ENCODE measurements at regions not wholly inside any gene's neighbourhood (a gene's known extent, or its start where the extent isn't known, plus 50 kb on each side); places are given as distances from the start of the nearest gene placed in this dataset.

DNA sequence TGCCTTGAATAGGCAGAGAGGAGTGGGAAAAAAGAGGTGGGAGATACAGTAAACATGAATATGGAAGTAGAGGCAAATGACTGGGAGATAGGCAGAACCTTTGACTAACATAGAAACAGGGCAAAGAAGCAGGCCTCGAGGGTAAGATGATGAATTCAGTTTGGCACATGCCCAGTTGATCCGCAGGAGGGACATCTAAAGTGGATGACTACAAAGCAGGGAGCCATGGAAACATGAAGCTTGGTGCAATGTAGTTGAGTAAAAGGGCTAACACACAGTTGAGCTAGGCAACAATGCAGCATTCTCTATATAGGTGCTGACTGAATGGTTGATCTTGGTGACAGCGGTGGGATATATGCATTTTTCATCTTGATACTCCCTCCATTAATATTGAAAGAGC is 253.8 kb downstream of the DMRT2 start:
- Histone ChIP-seq H3K4me1 (ENCODE audit: insufficient read depth, low read length, poor library complexity, severe bottlenecking) (no peaks in the 10 kb centered on the region), H3K4me2 (ENCODE audit: low read length) (no peak overlapping the region), H3K79me2 (ENCODE audit: insufficient read depth, low read depth, low read length) (no peaks in the 10 kb centered on the region), H3K9me3 (ENCODE audit: low read length) (no peaks in the 10 kb centered on the region), H3K36me3 (ENCODE audit: insufficient read depth, low read length) (no peaks in the 10 kb centered on the region), H2AFZ (ENCODE audit: low read length) (no peak overlapping the region), H4K20me1 (ENCODE audit: insufficient read depth, low read length) (no peaks in the 10 kb centered on the region), H3K9me2 (ENCODE audit: insufficient read depth, low read length) (no peaks in the 10 kb centered on the region), H3K4me3 (ENCODE audit: low read depth, low read length, poor library complexity, severe bottlenecking) (no peak overlapping the region), H3K27ac (ENCODE audit: low read depth, low read length, poor library complexity, severe bottlenecking) (no peak overlapping the region)
- no peak for DNase-seq (ENCODE audit: low spot score)
- POLR2A ChIA-PET = no interaction called here
- no TSS peak for BruUV-seq (replicated peaks)
- CTCF ChIA-PET (ENCODE audit: unreplicated experiment) = no interaction called here
- intact Hi-C loops (cut with micrococcal nuclease; ENCODE audit: unreplicated experiment) = no loop called here
- TF ChIP-seq, protein P1, sequence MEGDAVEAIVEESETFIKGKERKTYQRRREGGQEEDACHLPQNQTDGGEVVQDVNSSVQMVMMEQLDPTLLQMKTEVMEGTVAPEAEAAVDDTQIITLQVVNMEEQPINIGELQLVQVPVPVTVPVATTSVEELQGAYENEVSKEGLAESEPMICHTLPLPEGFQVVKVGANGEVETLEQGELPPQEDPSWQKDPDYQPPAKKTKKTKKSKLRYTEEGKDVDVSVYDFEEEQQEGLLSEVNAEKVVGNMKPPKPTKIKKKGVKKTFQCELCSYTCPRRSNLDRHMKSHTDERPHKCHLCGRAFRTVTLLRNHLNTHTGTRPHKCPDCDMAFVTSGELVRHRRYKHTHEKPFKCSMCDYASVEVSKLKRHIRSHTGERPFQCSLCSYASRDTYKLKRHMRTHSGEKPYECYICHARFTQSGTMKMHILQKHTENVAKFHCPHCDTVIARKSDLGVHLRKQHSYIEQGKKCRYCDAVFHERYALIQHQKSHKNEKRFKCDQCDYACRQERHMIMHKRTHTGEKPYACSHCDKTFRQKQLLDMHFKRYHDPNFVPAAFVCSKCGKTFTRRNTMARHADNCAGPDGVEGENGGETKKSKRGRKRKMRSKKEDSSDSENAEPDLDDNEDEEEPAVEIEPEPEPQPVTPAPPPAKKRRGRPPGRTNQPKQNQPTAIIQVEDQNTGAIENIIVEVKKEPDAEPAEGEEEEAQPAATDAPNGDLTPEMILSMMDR (conservative IDR thresholded peaks at IDR 0.05; ENCODE audit: low read length) = no peak

DNA sequence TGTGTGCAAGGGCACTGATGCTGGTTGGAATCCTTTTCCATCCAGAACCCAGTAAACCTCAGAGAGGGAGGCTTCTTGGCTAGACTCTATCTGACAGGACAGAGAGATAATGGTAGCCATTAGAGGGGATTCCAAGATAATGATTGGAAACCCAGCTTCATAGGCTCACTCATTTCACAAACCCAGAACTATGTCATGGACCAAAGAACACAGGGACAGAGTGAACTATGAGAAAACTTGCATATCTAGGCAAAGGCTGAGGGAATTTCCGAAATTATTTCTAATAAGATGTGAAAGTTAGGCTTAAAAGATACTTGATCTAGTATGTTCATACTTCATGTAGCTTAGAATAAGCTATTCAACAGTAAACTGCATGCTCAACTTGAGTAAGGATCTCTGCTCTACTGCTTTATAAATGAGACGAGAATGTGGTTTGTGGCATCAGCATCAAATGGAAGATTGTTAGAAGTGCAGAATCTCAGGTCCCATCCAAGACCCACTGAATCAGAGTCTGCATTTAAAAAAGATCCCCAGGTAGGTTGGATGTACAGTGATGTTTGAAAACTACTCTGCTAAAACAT is 261.4 kb downstream of the DMRT2 start:
- H3K27ac ChIP-seq (ENCODE audit: low read depth, low read length, poor library complexity, severe bottlenecking) = no peak overlapping the region
- BruUV-seq (replicated peaks) = no TSS peak
- H4K20me1 ChIP-seq (ENCODE audit: insufficient read depth, low read length) = no peaks in the 10 kb centered on the region
- H2AFZ ChIP-seq (ENCODE audit: low read length) = no peak overlapping the region
- no peaks in the 10 kb centered on the region for H3K9me3 ChIP-seq (ENCODE audit: low read length)
- H3K4me3 ChIP-seq (ENCODE audit: low read depth, low read length, poor library complexity, severe bottlenecking) = no peak overlapping the region
- no peaks in the 10 kb centered on the region for H3K9me2 ChIP-seq (ENCODE audit: insufficient read depth, low read length)
- intact Hi-C loops (cut with micrococcal nuclease; ENCODE audit: unreplicated experiment) = no loop called here
- H3K4me2 ChIP-seq (ENCODE audit: low read length) = no peak overlapping the region
- CTCF ChIA-PET (ENCODE audit: unreplicated experiment) = no interaction called here
- no peak for DNase-seq (ENCODE audit: low spot score)
- no peaks in the 10 kb centered on the region for H3K79me2 ChIP-seq (ENCODE audit: insufficient read depth, low read depth, low read length)
- no peaks in the 10 kb centered on the region for H3K4me1 ChIP-seq (ENCODE audit: insufficient read depth, low read length, poor library complexity, severe bottlenecking)
- TF ChIP-seq EZH2phosphoT487 (IDR thresholded peaks at IDR 0.05; ENCODE audit: borderline replicate concordance, low read depth, low read length) = no peak
- TF ChIP-seq, protein P1 (conservative IDR thresholded peaks at IDR 0.05; ENCODE audit: low read length) = no peak
- POLR2A ChIA-PET = no interaction called here
- no peaks in the 10 kb centered on the region for H3K36me3 ChIP-seq (ENCODE audit: insufficient read depth, low read length)

DNA sequence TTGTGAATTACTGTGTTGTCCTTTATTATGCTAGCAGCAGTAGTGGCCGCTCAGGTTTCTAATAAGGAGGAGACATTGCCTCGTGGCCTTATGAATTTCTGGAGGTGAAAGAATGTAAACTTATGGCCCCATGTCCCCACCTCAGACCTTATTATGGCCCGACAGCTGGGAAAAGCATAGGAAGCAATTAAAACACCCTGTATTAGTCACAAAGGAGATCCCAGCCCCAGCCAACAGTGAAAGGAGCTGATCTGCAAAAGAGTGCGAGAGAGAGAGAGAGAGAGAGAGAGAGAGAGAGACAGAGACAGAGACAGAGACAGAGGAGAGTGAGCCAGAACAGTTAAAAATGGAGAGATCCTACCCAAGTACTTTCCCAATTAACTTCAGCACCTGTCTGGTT is 269.3 kb downstream of the DMRT2 start:
- no peaks in the 10 kb centered on the region for H3K9me3 ChIP-seq (ENCODE audit: low read length)
- no peaks in the 10 kb centered on the region for H3K36me3 ChIP-seq (ENCODE audit: insufficient read depth, low read length)
- DNase-seq (ENCODE audit: low spot score) = no peak
- POLR2A ChIA-PET = no interaction called here
- H3K27ac ChIP-seq (ENCODE audit: low read depth, low read length, poor library complexity, severe bottlenecking) = no peak overlapping the region
- H2AFZ ChIP-seq (ENCODE audit: low read length) = no peak overlapping the region
- intact Hi-C loops (cut with micrococcal nuclease; ENCODE audit: unreplicated experiment) = no loop called here
- no peaks in the 10 kb centered on the region for H3K4me1 ChIP-seq (ENCODE audit: insufficient read depth, low read length, poor library complexity, severe bottlenecking)
- no peak overlapping the region for H3K4me3 ChIP-seq (ENCODE audit: low read depth, low read length, poor library complexity, severe bottlenecking)
- no peaks in the 10 kb centered on the region for H4K20me1 ChIP-seq (ENCODE audit: insufficient read depth, low read length)
- H3K9me2 ChIP-seq (ENCODE audit: insufficient read depth, low read length) = no peaks in the 10 kb centered on the region
- no peak for TF ChIP-seq EZH2phosphoT487 (IDR thresholded peaks at IDR 0.05; ENCODE audit: borderline replicate concordance, low read depth, low read length)
- TF ChIP-seq, protein P1 (conservative IDR thresholded peaks at IDR 0.05; ENCODE audit: low read length) = no peak
- no peaks in the 10 kb centered on the region for H3K79me2 ChIP-seq (ENCODE audit: insufficient read depth, low read depth, low read length)
- CTCF ChIA-PET (ENCODE audit: unreplicated experiment) = no interaction called here
- H3K4me2 ChIP-seq (ENCODE audit: low read length) = no peak overlapping the region
- no TSS peak for BruUV-seq (replicated peaks)

Measured in OCI-LY7 (cell line).